ENCODE measurements at regions not wholly inside any gene's neighbourhood (a gene's known extent, or its start where the extent isn't known, plus 50 kb on each side); places are given as distances from the start of the nearest gene placed in this dataset.
"Not testable (repeated sequence)": the region's sequence is repeated elsewhere in the genome, so short reads cannot be mapped to it uniquely, and the experiment has no call there.

DNA sequence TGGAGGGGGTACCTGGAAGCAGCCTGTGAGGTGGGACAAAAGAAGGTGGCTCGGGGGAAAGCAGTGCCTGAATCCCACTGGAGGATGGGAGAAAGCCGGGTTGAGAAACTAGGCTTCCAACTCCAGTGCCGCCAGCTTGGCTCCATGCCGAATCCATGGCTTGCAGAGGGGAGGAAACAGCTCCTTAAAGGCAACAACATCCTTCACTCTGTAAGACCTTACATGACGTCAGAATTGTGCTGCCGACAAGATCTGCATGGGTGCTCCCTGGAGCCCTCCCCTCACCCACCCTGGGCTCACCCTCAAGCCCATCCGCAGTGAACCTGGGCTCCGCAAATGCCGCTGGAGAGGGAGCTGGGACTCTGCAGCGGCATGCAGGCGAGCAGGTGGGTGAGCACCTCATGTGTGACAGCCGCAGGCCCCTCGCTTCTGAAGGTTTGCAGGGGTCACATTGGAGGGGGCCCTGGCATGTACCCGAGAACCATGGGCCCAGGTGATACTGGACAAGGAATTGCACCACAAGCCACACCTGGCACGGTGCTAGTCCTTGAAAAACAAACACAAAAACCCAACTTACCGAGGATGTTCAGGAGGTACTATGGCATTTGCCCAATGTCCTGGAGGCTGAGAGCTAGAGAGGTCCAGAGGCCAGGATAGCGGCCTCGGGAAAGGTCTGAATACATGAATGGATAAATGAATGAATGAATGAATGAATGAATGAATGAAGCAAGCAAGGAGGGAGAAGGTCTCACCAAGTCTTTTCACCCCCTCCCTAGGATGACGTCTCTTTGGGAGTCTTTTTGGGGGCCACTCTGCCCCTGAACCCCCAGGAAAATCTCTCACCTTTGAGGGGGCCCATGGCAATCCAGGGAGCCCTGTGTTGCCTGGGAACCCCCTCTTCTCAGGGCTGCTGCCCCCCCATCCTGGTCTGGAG is 238.6 kb upstream of the SHH start:
- DNase-seq = no peak

DNA sequence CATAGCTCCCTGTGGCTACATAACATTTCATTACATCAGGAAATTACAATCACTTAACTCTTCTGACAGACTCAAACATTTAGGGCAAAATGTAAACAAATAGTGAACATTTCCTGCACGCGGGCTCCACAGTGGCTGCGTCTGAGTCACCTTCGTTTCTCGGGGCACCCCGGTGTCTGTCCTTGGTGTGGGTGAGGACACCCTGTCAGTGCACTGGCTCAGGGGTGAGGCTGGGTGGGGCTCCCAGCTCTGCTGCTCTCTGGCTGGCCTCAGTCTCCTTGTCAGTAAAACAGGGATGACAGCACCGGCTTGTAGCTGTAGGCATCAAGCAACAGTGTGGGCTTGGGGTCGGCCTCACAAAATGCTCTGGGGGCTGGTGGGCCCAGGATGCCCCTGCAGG is 237.1 kb upstream of the SHH start:
- no peak for DNase-seq

DNA sequence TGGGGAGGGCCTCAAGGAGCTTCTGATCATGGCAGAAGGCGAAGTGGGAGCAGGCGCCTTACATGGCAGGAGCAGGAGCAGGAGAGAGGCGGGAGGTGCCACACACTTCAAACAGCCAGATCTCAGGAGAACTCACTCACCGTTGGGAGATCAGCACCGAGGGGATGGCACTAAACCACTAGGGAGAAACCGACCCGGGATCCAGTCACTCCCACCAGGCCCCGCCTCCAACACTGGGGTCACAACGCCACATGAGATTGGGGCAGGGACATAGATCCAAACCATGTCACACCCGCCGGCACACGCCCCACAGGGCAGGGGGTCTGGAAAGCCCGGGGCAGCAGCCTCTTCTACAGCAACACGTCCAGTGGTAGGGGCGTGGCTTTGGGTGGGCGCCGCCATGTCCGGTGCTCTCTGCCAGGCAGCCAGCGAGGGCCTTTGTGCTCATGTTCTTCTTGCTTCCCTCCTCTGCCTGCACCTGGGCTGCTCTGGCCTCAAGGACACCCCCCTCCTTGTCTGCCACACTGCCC is 233.8 kb upstream of the SHH start:
- no peak for DNase-seq

DNA sequence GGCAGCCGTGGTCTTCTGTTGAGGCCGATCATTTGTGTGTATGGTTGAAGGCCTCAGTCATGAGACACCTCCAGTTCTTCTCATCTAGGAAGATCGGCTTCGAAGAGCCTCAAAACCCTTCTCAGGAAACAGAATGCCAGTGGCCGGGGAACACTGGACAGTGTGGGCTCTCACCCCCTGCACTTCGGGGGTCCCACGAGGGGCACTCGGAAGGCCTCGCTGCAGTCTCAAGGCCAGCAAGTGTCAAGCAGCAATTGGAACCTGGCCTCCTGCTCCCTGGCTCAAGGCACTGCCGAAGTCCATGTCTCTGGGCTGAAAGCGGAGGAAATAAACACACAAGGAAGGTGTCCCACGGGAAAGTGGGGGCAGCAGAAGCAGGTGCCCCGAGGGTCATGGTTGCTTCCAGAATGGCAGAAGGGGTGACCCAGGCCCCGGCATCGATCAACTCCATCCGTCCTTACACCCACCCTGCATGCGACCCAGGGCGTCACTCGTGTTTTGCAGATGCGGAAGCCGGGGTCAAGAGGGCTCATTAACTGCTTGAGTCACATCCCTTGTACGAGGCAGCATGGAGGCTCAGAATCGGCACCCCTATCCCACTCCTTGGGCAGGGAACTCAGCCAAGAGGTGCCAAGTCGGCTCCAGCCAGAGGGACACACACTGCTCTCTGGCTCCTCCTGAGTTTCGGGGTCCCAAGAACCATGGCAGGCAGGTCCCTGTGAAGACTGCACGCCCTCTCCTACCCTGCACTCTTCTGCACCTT is 231.3 kb upstream of the SHH start:
- no peak for DNase-seq

DNA sequence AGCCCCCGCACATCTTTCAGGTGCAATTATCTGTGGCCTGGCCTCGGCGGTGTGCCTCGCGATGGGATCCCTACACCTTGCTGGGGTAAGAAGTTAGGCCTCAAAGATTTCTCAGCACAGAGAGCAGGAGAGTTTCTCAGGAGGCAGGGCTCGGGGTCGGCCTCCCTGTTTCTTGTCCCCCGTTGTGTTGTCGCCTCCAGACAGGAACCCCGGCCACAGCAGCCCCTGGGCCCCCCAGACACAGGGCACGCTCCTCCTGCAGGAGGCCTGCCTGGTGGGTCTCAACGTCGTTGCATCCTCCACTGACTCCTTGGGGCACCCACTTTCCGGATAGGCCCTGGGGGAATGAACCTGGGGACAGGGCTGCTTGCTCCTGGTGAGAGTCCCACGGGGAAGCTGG is 229.1 kb upstream of the SHH start:
- DNase-seq = no peak

DNA sequence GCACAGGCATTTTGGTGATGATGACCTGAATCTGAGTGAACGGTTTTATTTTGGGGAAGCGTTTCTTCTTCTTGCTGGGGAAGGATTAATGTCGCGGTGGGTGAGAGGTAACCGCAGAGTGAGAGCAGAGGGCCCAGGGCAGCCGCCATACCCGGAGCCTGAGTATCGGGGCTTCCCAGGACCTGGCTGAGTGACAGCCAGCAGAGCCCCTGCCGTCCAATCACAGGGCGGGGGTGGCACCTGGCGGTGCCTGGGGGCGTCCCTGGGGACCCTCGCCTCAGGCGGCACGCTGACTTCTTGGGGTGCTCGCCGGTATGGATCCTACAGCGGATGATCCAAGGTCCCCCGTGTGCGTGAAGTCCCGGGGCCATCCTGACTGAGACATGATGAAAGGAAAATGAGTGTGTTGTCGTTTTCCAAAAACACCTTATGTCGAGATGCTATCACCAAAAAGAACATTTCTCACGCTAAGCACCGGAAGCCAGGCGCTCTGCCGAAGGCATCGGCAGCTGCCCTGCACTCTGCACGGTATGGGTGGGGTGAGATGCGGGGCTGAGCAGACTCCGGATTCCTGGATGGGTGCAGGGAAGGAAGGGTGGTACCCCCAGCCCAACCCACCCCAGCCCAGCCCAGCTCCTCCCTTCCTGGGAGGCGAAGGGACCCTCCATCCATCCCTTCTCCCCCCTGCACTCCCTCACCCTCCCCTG is 227.9 kb upstream of the SHH start:
- DNase-seq = no peak

DNA sequence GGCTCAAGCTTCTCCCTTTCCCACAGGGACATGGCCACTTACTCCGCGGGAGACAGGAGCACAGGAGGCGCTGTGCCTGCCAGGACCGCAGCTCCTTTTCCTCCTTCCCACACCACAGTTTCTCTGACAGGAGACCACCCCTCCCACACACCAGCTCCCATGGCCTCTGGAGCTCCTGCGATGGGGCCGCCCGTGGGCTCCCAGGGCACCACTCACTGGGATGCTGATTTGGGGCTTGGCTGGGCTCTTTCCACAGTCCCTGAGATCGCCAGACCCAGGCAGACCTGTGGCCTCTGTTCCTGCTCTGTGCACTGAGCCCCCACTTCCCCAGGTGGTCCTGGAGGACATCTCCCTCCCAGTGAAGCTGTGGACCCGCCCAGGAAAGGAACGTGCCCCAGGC is 226.9 kb upstream of the SHH start:
- no peak for DNase-seq

DNA sequence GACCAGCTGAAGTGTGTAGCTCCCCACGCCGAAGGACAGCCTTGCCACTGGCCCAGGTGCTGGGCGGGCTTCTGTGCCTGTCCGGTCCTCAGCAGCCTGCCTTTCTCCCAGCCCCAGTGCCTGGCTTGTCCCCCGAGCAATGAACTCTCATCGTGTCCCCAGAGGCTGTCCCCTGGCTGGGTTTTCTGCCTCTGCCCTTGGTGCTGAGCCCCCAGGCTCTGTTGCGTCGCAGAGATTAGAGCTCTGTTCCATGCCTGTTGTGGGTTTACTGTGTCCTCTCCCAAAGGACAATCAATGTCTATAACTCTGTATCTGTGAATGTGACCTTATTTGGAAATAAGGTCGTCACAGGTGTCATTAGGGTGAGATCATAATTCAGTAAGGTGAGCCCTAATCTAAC is 226.1 kb upstream of the SHH start:
- DNase-seq = no peak

DNA sequence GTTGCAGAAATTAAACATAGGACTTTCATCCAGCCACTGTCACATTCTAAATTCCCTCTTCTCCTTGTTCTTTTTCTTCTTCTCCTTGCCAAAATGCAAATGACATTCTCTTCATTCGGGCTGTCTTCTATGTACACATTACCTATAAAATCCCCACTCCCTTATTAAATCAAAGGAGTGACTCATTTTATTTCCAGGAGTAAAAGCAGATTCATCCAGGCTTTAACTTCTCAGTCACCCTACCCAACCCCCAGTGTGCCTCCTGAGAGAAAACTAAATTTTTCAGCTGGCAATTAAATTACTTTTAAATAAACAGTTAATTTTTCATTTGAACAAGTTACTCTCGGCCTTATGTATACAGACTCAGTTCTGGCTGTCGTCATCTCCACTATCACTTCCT is 223.9 kb upstream of the SHH start:
- DNase-seq = no peak

DNA sequence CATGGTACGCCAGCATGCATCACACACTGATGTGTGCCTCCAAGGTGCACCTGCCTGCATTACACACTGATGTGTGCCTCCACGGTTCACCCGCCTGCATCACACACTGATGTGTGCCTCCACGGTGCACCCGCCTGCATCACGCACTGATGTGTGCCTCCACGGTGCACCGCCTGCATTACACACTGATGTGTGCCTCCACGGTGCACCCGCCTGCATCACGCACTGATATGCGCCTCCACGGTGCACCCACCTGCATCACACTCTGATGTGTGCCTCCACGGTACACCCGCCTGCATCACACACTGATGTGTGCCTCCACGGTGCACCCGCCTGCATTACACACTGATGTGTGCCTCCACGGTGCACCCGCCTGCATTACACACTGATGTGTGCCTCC is 223.1 kb upstream of the SHH start:
- not testable (repeated sequence) for DNase-seq

DNA sequence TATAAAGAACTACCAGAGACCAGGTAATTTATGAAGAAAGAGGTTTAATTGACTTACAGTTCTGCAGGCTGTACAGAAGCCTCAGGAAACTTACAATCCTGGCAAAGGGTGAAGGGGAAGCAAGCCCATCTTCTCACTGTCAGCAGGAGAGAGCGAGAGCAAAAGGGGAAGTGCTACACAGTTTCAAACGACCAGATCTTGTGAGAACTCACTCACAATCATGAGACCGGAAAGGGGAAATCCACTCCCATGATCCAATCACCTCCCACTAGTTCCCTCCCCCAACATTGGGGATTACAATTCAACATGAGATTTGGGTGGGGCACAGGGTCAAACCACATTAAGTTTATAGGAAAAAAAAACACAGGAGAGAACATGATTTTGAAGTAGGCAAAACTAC is 222.1 kb upstream of the SHH start:
- DNase-seq = no peak

DNA sequence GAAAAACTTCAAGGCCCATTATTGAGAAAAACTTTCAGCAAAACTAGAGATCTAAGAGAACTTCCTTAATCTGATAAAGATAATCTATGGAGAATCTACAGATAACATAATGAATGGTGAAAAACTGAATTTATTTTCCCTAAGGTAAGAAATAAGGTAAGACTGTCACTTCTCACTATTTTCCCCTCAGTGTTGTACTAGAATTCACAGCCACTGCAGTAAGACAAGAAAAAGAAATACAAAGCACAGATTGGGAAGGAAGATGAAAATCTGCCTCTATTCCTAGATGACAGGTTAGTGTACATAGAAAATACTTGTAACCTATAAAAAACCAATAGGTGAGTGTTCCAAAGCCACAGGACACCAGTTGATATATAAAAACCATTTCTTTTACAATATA is 220.7 kb upstream of the SHH start:
- no peak for DNase-seq

DNA sequence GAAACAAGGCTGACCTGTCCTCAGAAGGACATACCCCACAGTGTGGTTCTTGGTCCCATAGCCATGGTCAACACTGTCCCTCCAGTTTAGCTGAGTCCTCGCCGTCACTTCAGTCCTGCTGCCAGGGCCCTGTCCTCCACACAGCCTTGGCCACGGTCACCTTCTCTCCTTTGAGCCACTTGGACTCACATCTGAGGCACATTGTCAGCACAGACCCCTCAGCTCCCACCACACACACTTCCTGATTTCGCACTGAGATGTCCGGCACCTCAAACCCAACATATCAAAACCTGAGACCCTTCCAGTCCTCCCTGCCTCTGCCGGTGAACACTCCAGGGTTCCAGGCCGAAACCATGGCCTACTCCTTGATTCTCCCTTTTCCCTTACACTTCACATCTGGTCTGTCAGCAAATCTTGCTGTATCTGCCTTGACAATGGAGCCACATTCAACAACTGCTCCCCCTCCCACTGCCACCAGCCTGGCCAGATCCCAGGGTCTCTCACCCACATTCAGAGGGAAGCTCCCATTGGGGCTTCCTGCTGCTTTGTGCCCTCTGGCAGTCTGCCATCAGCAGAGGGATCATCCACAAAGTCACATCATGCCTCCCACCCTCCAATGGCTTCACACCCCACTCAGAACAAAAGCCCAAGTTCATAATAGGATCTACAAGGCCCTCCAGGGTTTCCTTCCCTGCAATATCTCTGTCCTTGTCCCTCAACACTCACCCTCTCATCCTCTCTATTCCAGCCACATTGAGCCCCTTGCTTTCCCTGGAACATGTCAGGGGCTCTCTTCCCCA is 219.6 kb upstream of the SHH start:
- no peak for DNase-seq

DNA sequence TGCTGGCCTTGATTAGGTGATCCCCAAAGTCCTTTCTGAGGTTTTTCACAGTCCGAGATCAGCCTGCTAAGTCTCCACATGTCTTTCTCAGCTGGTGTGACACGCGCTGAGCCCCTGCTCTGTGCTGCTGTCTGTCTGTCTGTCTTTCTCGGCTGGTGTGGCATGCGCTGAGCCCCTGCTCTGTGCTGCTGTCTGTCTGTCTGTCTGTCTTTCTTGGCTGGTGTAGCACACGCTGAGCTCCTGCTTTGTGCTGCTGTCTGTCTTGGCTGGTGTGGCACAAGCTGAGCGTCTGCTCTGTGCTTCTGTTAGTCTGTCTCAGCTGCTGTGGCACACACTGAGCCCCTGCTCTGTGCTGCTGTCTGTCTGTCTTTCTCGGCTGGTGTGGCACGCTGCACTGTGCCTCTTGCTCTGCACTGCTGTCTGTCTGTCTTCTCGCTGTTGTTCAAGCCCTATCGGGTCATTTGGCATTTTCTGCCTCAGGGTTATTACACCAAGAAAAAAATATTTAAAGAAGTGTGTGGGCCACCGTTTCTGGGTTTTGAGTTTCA is 217.3 kb upstream of the SHH start:
- DNase-seq = no peak

DNA sequence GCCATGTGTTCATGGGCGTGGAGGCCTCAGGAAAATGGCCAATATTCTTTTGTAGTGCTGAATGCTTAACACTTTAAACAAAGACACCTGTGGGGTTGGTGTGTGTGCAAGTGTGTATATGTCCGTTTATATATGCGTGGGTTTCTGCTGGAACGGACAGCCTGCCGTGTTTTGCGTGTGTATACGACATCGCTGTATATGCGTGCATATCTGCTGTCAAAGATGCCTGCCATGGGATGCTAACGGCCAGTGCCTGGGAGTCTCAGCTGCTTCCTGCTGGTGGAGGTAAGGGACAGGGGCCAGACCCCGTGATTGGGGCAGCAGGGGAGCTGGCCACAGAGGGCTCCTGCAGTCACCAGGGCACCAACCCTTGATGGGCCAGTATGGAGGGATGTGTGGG is 216.3 kb upstream of the SHH start:
- no peak for DNase-seq

DNA sequence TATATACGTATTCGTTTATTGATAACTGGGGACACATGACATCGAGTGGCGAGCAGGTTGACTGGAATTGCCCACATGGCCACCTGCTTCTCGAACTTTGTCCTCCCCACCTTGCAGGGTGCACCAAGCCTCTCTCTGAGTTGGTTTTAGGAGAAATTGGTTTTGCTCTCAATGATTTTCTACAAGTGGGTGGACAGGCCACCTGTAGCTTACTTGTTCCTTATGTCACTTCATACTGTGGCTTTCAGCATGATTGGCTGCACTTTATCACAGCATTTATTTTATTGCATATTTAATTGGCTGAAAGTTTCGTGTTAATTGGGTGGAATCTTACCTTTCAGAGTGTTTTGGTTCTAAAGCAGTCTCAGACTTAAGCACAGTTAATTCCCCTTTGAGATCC is 215.6 kb upstream of the SHH start:
- DNase-seq = no peak

DNA sequence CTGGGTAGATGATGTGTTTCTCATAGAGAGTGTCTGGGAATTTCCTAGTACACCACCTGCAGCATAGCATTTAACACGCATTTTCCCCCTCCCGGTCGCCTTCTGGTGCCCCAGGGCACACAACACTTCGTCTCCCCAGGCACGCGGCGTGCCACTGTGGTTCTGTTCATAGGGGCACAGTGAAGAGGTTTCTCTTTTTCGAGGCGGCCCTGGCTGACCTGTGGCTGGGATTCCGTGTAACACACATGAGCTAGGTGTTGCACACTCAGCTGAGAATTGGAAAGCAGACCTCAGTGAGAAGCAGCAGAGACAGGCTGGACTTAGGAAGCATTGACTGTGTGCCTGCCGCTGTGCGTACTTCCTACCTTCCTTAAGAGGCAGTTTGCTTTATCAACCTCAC is 214.3 kb upstream of the SHH start:
- no peak for DNase-seq

DNA sequence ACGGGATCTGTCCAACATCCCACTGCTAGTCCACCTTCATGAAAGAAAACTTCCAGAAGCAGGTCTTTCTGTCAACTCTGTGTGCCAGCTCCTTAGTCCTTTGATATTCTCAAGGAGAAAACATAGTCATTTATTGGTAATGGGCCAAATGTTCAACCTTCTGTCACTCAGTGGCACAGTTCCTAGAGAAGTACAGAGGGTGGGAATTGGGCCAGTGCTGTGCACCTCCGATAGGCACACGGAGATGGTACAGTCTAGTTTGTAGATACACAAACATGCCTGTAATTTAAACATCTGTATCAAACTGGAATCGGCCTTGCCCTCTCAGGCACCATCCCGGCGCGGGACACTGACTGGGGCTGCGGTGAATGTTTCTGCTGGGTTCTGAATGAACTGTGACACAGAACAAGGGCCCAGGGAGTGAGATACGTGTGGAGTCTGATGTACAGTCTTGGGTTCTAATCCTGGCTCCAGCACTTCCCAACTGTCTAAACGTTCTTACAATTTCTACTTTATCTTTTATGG is 213.9 kb upstream of the SHH start:
- DNase-seq = no peak

DNA sequence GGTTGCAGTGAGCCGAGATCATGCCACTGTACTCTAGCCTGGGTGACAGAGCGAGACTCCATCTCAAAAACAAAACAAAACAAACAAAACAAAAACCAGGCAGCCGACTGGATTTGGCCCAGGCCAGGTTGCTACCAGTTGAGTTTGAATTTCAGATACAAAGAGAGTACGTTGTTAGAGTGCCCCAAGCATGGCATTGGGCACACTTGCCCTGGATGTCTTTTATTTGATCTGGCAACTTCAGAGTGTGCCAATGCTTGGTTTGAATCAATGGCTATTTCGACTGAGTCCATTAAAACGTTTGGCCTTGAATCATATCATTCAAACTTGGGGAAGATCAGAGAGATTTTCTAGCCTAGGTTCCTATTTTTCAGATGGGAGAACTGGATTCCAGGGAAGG is 213.4 kb upstream of the SHH start:
- no peak for DNase-seq

DNA sequence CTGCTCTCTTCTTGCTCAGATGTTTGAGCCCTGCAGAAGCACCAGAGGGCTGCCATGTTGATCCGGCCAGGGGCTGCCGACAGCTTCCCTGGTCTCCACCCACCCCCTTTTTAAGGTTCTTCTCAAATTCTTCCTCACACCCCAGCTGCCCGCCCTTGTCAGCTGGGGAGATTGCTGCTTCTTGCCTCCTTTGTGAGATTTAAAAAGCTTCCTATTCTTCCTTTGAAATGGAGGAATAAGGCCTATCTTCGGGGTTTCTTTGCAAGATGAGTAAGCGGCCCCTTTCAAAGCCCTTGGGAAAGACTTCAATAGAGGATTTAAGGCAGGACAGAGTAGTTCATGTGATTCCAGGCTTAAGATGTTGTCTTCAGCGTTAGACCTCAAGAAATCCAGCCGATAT is 211.9 kb upstream of the SHH start:
- DNase-seq = no peak

DNA sequence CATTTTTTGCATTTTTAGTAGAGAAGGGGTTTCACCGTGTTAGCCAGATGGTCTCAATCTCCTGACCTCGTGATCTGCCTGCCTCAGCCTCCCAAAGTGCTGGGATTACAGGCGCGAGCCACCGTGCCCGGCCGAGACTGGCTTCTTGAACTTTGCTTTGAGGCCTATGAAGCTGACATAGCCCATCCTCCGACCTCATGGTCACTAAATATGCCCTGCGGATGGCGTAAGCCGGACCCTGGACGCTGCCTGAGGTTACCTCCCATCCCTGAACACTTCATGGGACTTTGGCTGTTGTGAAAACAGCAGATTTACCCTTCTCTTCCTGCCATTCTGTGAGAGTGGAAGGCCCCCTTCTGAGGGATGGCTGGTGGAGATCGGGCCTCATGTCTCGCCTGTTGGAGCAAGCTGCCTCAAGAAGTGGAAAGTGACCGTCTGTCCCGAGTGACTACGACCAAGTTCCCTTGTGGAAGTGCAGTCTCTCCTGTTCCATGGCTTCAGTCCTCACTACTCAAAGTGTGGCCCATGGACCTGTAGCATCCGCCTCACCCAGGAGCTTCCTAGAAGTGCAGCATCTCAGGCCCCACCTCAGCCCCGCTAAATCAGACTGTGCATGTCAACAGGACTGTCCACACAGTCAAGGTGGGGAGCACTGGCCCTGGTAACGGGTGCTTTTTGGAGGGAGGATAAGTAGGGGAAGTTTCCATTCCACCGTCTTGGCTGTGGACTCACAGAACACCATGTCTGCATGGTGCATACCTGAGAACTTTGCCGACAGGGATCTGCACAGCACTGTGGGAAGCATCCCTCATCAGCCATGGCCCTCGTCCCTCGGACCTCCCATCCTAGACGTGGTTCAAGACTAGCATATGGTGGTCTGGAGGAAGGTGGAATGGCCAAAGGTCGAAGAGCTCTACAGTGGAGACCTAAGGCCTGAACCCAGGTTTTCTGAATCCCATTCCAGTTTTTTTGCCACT is 210.5 kb upstream of the SHH start:
- no peak for DNase-seq
